ENCODE measurements at regions not wholly inside any gene's neighbourhood (a gene's known extent, or its start where the extent isn't known, plus 50 kb on each side); places are given as distances from the start of the nearest gene placed in this dataset.

DNA sequence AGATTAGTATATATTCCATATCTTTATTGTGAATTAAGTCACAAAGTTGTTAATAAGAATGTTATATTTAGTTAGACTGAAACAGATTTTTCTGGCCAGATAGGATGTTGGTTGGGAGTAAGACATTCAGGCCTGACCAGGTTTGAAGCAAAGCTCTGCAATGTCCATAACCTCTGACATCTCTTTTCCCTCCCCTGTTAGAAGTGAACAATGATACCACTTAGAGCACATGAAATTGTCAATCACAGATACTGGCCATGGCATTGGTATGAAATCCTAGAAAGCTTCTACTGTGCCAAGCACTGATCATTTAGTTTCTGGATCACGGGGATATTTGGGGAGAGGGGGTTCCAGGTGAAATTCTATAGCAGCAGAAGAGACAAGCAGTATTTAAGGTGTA lies 1455.1 kb upstream of the CDH9 start:
- ChIA-PET POLR2A (no interaction called here), CTCF (no interaction called here)
- Histone ChIP-seq H3K27ac (ENCODE audit: low read depth, low read length) (no peak overlapping the region), H3K4me3 (ENCODE audit: low read depth, low read length) (no peak overlapping the region), H3K9me3 (ENCODE audit: control insufficient read depth, insufficient read depth, low read length) (no peaks in the 10 kb centered on the region; the same call in 1 of the 2 replicates), H3K27me3 (ENCODE audit: control insufficient read depth, insufficient read depth, low read length) (no peaks in the 10 kb centered on the region)
- no peak for DNase-seq (ENCODE audit: low read depth, low spot score)
- TF ChIP-seq, protein P1, sequence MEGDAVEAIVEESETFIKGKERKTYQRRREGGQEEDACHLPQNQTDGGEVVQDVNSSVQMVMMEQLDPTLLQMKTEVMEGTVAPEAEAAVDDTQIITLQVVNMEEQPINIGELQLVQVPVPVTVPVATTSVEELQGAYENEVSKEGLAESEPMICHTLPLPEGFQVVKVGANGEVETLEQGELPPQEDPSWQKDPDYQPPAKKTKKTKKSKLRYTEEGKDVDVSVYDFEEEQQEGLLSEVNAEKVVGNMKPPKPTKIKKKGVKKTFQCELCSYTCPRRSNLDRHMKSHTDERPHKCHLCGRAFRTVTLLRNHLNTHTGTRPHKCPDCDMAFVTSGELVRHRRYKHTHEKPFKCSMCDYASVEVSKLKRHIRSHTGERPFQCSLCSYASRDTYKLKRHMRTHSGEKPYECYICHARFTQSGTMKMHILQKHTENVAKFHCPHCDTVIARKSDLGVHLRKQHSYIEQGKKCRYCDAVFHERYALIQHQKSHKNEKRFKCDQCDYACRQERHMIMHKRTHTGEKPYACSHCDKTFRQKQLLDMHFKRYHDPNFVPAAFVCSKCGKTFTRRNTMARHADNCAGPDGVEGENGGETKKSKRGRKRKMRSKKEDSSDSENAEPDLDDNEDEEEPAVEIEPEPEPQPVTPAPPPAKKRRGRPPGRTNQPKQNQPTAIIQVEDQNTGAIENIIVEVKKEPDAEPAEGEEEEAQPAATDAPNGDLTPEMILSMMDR (IDR thresholded peaks at IDR 0.05; ENCODE audit: low read depth, low read length): no peak

DNA sequence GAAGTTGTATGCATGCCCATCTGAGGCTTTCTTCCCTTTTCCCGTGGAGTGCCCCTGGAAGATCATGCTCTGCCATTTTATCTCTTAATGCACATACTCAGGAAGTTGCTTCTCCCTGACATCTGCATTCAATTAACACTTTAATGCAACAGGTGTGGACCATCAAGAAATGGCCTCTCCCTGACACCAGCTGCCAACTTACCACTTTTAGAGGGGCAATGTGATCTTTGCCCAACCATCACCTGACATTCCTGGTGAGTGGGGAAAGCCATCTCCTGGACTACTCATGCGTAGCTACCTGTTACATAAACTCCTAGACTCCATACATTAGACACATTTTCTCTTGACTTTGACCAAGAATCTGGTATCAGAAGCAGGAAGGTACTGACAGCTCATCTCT lies 1450.4 kb upstream of the CDH9 start:
- POLR2A ChIA-PET: no interaction called here
- no peak for DNase-seq (ENCODE audit: low read depth, low spot score)
- Histone ChIP-seq H3K4me3 (ENCODE audit: low read depth, low read length) (no peak overlapping the region), H3K9me3 (ENCODE audit: control insufficient read depth, insufficient read depth, low read length) (peaks cover 3% of the 10 kb centered on the region), H3K27me3 (ENCODE audit: control insufficient read depth, insufficient read depth, low read length) (no peaks in the 10 kb centered on the region), H3K27ac (ENCODE audit: low read depth, low read length) (no peak overlapping the region)
- TF ChIP-seq, protein P1 (IDR thresholded peaks at IDR 0.05; ENCODE audit: low read depth, low read length): no peak
- CTCF ChIA-PET: no interaction called here

DNA sequence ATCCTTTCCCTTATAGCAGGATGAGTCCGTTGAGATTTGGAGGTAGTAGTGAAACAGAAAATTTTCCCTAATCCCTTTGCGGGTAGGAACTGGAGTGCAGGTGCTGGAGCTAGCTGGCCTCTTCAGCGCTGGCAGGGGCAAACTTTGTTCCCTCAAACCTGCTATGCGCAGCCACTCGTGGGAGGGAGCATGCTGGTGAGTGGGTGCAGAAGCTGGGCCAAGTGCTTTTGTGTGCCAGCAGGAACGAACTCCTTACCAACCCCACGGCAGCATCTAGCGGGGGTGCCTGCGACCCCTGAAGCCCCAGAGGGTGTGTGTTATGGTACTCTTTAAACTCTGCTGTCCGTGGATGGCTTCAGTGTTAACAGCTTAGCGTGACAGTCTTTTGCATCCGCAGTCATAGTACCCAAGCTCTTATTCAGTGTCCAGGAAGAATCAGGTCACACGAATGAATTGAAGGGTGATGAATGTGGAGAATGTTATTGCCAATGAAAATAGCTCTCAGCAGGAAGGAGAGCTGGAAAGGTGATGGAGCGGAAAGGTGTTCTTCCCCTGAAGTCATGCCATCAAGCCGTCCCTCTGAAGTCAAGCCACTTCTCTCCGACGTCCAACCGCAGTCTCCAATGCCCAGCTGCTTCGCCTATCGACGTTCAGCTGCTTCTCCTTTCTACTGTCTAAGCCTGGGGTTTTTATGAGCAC lies 1445.1 kb upstream of the CDH9 start:
- ChIA-PET CTCF (no interaction called here), POLR2A (no interaction called here)
- Histone ChIP-seq H3K27ac (ENCODE audit: low read depth, low read length) (no peak overlapping the region), H3K4me3 (ENCODE audit: low read depth, low read length) (no peak overlapping the region), H3K27me3 (ENCODE audit: control insufficient read depth, insufficient read depth, low read length) (no peaks in the 10 kb centered on the region), H3K9me3 (ENCODE audit: control insufficient read depth, insufficient read depth, low read length) (peaks cover 16% of the 10 kb centered on the region)
- no peak for DNase-seq (ENCODE audit: low read depth, low spot score)
- TF ChIP-seq, protein P1 (IDR thresholded peaks at IDR 0.05; ENCODE audit: low read depth, low read length): no peak

DNA sequence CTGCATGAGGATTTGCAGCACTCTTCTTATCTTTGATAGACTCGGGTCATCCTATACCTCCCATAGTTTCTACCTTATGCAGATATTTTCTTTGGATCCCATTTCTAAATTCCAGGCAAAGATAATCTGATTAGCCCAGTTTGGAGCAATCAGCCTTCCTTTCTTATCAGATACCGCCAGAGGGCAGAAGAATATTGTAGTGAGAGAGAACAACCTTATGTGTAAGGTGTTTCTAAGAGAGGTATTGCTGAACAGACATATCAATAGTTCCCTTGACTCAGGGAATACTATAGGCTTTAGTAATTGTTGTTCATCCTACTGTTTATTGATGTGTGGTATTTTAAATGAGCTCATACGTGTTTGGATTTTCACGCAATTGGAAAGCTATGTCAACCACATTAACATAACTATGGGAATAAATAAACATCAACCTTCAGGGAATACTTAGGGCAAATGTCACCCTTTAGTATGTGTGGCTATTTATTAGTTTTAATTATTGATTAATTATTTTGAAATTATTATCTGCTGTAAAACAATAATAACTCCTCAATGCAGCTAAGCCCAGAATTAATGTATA lies 1435.2 kb upstream of the CDH9 start:
- TF ChIP-seq, protein P1 (IDR thresholded peaks at IDR 0.05; ENCODE audit: low read depth, low read length): no peak
- H3K27ac ChIP-seq (ENCODE audit: low read depth, low read length): no peak overlapping the region
- H3K27me3 ChIP-seq (ENCODE audit: control insufficient read depth, insufficient read depth, low read length): no peaks in the 10 kb centered on the region
- no peak overlapping the region for H3K4me3 ChIP-seq (ENCODE audit: low read depth, low read length)
- POLR2A ChIA-PET: no interaction called here
- no peak for DNase-seq (ENCODE audit: low read depth, low spot score)
- CTCF ChIA-PET: no interaction called here
- H3K9me3 ChIP-seq (ENCODE audit: control insufficient read depth, insufficient read depth, low read length): no peaks in the 10 kb centered on the region; the same call in 1 of the 2 replicates

DNA sequence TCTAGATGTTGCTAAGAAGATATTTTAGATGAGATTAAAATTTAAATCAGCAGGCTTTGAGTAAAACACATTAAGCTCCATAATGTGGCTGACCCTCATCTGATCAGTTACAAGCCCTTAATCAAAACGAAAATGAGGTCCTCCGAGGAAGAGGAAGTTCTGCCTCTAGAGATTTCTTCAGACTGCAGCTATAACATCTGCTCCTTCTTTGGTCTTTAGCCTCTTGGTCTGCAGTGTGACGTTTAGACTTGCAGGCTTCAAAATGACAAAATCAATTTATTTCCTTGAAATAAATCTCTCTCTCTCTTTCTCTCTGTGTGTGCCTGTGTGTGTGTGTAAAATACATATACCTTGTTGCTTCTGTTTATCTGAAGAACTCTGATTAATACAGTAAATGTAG lies 1429.8 kb upstream of the CDH9 start:
- POLR2A ChIA-PET: no interaction called here
- TF ChIP-seq, protein P1 (IDR thresholded peaks at IDR 0.05; ENCODE audit: low read depth, low read length): no peak
- no peak overlapping the region for H3K27ac ChIP-seq (ENCODE audit: low read depth, low read length)
- DNase-seq (ENCODE audit: low read depth, low spot score): no peak
- H3K9me3 ChIP-seq (ENCODE audit: control insufficient read depth, insufficient read depth, low read length): no peaks in the 10 kb centered on the region
- no peak overlapping the region for H3K4me3 ChIP-seq (ENCODE audit: low read depth, low read length)
- no peaks in the 10 kb centered on the region for H3K27me3 ChIP-seq (ENCODE audit: control insufficient read depth, insufficient read depth, low read length)
- CTCF ChIA-PET: no interaction called here
